ENCODE measurements at regions not wholly inside any gene's neighbourhood (a gene's known extent, or its start where the extent isn't known, plus 50 kb on each side); places are given as distances from the start of the nearest gene placed in this dataset.

DNA sequence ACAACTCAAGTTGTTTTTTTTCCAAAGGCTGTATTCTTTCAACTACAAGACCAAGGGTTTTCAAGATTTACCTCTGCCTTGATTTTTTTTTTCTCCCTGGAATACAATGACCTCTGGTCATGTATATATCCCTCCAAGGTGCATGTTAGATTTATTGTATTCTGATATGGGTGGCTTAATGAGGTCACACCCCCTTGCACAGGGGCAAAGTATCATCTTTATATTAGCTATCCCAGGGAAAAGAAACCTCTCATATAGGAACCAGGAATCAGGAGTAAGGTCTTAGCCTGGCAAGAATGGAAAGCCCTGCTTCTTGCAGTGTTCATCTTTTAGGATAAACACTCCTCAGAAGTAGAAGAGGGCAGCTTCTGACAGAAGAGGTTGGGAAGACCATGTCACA is 516.9 kb upstream of the TENM4 start:
- TF ChIP-seq, protein P1, sequence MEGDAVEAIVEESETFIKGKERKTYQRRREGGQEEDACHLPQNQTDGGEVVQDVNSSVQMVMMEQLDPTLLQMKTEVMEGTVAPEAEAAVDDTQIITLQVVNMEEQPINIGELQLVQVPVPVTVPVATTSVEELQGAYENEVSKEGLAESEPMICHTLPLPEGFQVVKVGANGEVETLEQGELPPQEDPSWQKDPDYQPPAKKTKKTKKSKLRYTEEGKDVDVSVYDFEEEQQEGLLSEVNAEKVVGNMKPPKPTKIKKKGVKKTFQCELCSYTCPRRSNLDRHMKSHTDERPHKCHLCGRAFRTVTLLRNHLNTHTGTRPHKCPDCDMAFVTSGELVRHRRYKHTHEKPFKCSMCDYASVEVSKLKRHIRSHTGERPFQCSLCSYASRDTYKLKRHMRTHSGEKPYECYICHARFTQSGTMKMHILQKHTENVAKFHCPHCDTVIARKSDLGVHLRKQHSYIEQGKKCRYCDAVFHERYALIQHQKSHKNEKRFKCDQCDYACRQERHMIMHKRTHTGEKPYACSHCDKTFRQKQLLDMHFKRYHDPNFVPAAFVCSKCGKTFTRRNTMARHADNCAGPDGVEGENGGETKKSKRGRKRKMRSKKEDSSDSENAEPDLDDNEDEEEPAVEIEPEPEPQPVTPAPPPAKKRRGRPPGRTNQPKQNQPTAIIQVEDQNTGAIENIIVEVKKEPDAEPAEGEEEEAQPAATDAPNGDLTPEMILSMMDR (IDR thresholded peaks at IDR 0.05) = no peak
- no peak for TF ChIP-seq ZFX (IDR thresholded peaks at IDR 0.05; ENCODE audit: borderline replicate concordance)
